GM21528 (cell line): ENCODE measurements at regions not wholly inside any gene's neighbourhood (a gene's known extent, or its start where the extent isn't known, plus 50 kb on each side); places are given as distances from the start of the nearest gene placed in this dataset.
A peak's percentile ranks its signal among the peaks of the same experiment; 100 is the strongest.
"Not testable (repeated sequence)": the region's sequence is repeated elsewhere in the genome, so short reads cannot be mapped to it uniquely, and the experiment has no call there.

ENCODE experiments used
- ATAC-seq: cut with Tn5 transposase; IDR thresholded peaks from one replicate; pipeline ENCODE4 v1.9.1; 2021; ENCODE audit warnings: mild to moderate bottlenecking, moderate library complexity; ENCODE audit not compliant: unreplicated experiment, low FRiP score

DNA sequence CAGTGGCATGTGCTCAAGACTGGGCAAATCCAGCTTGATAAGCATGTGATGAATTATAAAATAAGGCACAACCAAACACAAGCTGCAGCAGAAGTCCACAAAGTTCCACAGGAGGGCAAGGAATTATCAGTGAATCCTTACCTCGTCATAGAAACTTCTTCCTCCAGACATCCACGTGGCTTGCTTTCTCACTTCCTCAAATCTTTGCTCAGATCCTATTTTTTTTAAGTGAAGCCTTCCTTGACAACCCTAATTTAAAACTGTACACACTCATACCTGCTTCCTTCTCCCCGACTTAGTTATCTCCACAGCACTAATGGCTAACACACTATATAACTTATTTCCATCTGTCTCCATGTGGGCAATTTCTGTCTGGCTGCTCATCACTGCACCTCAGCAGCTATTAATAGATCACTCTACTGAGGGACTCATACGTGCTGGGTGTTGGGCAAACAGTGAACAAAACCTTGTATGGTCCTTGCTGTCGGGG lies 320.7 kb downstream of the KLF13 start:
- not testable (repeated sequence) for ATAC-seq

DNA sequence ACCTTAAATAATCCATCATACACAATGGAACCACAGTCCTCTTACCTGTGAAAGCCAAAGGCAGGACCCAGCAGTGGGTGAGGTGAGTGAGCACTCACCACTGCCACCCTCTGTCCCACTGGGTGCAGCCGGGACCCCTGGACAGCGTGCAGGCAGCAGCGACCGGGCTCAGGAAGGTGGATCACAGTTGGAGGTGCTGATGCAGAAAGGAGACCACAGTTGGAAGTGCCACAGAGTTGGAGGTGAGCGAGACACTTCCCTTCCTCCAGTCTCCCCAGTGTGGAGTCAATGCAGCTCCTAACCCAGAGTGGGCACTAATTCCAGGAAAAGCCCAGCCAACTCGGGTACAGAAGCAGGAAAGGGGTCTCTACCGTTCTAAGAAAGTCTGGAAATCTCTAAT lies 323.0 kb downstream of the KLF13 start:
- not testable (repeated sequence) for ATAC-seq

DNA sequence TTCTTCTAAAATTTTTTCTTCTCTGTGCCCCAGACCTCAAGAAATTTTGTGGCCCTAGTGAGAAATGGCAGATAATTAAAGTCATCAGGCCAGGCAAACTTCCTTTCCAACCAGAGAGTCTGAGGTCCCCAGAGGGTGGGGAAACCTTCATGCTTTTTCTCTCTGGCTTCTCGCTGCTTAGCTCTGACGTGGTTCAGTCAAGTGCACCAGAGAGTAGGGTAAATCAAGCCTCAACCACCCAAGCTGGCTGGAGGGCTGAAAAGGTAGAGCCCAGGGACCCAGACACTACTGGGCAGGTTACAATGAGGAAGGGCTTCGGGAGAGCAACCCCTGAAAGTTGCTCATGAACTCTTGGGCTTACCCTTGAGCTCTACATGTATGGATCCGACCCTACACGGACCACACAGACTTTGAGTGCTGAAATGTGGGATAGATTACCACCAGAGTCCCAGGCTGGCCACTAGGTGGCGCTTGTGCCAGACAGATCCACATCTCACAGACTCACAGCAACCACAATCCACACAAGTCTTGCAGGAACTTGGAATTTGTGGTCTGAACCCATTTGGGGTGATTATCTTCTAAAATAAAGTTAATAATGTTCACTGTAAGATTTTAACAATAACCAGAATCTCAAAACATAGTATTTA lies 323.5 kb downstream of the KLF13 start:
- not testable (repeated sequence) for ATAC-seq

DNA sequence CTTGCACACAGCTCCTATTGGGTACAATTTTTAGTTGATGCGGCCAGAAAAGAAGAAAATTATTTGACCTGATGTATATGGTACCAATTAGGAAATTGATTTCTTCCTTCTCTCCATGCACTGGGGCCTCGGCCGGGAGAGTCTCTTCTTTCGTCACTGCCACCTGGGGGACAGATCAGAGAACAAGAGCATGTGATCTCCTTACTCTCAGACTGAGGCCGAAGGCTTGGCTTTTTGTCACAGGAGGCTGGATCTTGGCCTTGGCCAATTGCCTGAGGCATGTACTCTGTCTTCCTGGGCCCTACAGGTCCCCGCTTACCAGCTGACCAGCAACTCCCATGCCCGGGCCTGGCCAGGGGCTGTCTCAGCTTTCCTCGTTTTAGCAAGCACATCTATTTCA lies 330.3 kb downstream of the KLF13 start:
- not testable (repeated sequence) for ATAC-seq

DNA sequence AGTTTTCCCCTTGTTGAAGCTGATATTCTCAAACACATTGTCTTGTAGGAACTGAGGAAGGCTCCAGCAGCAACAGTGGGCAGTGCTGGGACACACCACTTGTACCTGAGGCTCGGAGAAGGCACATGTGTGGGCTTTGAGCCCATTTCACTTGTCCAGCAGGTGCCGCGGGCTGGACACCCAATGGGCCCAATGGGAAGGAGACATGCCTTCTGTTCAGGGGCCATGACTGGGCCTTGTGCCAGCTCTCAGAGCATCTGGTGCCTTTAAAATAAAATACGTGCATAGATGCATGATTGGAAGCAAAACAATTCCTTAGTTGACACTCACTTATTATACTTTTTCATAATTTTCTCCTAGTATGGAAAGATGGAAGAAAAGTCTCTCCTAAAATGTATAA lies 334.2 kb downstream of the KLF13 start:
- no peak for ATAC-seq

DNA sequence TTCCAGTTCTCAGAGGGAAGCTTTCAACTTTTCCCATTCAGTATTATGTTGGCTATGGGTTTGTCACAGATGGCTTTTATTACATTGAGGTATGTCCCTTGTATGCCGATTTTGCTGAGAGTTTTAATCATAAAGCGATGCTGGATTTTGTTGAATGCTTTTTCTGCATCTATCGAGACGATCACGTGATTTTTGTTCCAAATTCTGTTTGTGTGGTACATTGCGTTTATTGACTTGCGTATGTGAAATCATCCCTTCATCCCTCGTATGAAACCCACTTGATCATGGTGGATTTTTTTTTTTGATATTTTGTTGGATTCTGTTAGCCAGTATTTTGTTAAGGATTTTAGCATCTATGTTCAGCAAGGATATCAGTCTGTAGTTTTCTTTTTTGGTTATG lies 339.1 kb downstream of the KLF13 start:
- not testable (repeated sequence) for ATAC-seq

DNA sequence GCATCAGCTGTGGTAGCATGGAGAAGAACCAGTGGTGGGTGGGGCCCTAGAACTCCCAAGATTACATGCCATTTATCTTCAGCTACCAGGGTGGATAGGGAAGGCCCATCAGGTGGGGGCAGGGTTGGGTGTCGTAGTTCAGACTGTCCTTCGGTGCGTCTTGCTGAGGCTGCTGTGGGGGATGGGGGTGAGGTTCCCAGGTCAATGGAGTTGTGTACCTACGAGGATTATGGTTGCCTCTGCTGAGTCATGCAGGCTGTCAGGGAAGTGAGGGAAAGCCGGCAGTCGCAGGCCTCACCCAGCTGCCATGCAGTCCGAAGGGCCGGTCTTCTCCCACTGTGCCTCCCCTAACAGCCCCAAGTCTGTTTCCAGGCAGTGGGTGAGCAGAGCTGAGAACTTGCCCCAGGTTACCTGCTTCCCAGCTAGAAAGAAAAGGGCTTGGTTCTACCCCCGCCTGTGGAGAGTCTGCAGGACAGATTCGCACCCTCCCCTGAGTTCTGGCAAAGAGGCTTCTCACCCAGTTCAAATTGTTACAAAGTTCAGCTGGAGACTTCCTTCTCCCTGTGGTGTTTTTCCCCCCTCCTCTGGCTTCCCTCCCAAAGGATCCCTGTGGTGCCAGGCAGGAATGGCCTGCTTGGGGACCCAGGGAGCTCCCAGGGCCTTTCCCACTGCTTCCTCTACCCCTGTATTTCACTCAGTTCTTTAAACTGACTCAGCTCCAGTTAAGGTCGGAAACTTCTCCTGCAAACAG lies 342.7 kb downstream of the KLF13 start:
- ATAC-seq: not testable (repeated sequence)

DNA sequence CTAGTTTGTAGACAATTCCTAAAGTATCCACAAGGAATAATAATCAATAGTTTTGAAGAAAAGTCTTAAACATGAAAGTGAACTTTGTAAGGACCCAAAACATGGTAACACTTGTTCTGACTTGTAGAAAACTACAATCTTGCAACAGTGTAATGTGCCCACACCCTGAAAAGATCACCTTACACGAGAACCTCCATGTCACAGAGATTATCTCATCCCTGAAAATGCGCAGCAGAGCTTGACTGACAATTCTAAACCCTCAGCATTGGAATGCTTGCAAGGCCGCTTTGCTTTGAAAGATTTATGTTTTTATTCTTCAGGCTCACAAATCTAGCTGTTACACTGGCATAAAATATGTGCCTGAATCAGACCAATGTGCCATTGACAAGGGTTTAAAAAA lies 346.6 kb downstream of the KLF13 start:
- ATAC-seq: not testable (repeated sequence)

DNA sequence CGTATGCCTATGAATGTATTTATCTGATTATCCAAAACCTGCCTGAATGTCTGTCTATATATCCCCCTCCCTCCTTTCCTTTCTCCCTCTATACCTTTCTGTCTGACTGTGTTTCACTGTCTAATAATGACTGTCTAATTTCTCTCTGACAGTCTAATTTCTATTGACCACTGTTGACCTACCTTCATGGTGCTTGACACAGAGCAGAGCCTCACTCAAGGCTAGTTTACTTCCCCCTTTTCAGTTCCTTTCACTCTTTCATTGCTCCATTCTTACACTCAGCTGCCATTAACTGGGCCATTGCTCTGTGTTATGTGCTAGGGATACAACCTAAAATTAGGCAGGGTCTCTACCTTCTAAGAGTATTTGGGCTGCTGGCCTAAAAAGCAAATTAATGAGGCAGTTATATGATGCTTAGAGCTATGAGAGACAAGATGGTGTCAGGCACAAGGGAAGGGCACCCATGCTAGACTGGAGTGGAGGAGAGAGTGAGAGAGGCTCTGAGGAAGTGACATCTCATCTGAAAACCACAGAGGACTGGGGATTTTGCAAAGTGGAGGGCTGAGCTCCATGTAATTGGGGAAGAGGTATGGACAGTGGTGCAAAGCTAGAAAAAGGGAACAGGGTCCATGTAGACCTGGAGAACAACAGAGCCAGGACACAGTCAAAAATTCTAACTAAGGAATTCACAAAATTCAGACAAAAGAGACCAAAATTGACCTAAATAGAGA lies 348.6 kb upstream of the CHRNA7 start:
- not testable (repeated sequence) for ATAC-seq

DNA sequence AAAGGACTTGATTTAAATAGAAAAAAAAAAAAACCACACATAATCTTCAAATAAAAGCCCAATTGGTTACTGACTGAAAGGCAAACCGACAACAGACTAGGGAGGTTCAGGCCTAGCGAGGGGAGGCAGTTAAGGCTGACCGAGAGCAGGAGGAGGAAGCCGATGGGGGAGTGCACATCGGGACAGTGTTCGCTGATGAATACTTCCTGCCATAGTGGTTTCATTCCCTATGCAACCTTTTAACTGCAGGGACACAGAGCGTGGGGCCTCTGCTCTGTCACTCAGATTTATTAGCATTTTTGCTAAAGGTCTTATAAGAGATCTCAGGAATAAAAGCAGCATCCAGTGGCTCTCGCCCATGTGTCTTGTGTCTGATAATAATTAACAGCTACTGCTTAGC lies 343.2 kb upstream of the CHRNA7 start:
- ATAC-seq: not testable (repeated sequence)

DNA sequence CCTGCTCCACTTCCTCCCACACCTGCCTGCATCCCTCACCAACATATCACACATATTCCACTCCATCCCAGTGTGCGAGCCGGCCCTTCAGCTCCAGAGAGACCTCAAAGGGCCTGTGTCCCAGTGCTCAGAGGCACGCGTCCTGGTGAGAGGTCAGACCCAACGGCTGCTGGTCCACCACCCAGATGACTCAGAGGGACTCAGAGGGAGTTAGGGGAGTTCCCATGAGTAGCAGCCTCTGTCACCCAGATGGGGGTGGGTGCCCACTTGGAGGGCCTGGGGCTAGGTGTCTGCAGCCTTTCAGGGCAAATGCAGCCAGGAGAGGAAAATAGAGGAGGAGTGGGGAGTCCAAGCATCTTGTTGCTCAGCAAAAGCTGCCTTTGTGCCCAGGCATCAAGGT lies 333.8 kb upstream of the CHRNA7 start:
- not testable (repeated sequence) for ATAC-seq

DNA sequence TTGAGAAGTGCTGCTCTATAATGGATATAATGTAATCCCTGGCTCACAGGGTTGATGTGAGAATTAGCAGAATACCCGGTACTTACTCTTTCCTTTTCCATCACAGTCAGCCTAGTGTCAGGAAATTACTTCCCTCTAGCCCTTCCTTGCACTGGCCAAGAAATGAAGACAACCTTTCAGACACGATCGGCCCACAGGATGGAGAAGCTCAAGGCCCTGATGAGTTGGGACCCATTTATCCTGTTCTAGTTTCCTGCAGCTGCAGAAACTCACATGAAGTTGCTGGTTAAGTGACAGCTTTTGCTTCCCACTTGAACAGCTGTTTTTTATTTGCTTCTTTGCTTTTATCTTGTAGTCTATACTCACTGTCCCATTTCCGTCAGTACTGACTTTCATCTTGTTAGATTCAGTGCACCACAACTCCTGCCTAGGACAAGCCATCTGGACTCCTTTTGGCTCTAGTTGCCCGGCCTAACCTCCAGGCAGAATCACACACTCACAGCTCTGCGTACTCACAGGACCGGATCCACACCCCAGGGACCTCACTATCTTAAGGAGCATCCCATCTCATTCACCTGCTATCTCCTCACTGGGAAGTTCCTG lies 325.1 kb upstream of the CHRNA7 start:
- not testable (repeated sequence) for ATAC-seq

DNA sequence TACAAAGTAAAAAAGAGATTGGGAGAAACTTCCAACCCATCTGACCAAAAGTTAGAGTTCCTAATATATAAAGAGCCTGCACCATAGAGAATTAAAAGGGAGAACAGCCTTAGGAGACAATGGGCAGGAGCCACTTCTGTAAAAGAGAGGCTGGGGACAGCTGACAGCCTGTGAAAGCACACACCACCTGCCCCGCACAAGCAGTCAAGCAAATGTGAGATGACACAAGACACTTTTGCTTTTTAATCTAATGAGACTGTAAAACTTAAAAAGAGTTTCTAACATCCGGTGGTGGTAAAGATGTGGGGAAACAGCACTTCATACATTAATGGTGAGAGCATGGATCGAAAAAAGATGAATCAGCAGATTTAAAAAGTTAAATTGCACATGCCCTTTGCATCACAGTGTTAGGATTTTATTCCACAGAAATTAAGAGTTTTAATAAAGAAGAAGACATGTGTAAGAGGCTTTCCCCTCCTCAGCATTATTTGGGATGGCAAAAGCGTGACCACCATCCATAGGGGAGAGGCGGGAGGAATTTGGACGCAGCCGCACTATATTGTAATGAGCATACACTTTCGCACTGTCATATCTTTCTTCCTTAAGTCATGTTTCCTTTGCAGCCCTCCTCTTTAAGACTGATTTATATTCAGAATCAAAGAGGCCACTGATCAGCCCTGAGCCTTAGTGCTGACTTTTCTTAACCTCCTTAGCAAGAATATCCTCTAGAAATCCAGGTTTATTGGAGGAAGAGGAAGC lies 322.2 kb upstream of the CHRNA7 start:
- peak; percentile 65 for ATAC-seq

DNA sequence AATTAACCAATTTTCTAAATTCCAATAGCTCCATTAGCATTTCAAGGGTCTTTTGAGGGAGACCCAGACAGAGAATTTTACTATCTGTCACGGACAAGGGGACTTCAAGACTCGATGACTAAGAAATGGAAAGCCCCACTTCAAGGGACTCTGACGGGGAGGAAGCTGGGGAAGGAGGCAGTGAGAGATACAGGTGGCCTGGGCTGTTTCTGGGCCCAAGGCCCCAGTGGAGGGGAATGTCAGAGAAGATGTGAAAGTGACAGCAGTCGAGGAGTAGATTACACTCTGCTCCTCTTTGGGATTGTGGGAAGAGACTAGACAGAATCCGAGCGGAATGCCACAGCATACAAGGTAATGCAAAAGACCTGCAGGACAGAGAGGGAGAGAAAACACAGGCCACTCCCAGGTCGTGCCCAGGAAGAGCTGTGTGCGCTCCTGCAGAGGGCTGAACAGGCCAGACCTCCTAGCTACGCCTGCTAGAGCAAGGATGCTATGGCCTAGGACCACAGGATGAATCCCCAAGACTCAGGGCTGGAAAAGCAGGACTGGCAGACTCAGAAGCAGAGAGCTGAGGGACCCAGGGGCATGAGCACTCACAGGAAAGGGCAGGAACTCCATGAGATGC lies 321.5 kb upstream of the CHRNA7 start:
- peak; percentile 76 for ATAC-seq

DNA sequence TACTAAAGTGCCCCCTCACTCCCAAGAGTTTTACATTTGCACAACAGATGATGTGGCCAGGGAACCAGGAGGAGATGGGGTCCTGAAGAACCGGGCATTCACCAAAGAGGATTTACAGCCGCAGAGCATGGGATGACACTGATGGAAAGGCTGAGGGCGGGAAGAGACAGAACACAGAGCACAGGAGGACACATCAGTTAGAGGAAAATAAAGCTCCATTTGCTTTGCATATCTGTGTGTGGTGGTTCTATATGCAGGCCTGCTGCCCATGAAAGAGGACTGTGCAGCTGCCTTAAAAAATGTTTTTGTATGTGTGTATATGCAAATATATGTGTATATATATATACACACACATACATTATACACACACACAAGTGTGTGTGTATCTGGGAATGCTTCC lies 320.8 kb upstream of the CHRNA7 start:
- not testable (repeated sequence) for ATAC-seq

DNA sequence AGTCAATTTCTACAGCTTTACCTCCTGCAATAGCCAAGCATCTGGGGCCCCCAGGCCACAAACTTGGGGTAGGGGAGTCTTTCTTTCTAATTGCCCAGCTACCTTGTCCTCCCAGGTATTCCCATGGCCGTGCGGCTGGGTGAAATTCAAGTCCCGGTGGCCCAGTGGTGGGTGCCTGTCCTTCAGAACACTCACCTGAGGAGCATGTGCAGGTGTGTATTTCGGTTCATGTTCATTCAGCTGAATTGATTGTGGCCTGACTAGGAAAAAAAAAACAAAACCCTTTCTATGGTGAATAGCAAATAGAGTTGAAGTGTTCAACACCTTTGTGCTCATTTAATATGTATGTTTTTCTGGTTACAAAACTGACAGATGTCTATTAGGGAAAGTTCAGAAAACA lies 319.5 kb upstream of the CHRNA7 start:
- ATAC-seq: not testable (repeated sequence)

DNA sequence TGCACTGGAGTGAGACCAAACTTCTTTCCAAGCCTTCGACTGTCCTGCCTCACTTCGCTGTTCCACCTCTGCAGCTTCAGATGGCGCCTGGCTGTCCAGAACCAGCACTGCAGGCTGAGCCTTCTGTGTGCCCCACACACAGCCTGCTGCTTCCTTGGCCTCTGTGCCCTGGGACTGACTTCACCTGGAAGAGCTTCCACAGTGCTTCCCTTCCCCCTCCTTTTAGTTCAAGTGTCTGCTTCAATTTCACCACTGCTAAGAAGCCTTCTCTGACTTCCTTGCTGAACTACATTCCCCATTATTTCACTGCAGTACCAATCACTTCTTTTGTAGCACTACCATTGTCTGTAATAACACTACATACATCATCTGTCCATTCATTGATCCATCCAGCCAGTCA lies 315.1 kb upstream of the CHRNA7 start:
- ATAC-seq: not testable (repeated sequence)

DNA sequence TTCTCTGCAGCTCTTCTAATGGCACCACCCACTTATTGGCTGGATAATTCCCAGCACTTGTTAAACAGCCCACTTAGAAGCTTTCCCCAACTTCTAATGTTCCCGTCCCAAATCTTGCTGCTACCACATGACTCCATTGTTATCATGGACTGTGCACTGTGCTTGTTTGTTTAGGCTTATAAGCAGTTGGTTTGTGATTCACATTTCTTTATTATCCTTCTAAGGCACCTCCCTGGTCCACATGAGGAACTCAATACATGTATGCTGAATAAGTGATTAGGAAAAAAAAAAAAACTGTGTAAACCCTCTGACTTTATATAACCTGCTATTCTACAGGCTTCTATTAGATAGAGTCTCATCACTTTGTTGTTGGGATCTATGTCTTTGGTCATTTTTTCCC lies 311.7 kb upstream of the CHRNA7 start:
- ATAC-seq: not testable (repeated sequence)

DNA sequence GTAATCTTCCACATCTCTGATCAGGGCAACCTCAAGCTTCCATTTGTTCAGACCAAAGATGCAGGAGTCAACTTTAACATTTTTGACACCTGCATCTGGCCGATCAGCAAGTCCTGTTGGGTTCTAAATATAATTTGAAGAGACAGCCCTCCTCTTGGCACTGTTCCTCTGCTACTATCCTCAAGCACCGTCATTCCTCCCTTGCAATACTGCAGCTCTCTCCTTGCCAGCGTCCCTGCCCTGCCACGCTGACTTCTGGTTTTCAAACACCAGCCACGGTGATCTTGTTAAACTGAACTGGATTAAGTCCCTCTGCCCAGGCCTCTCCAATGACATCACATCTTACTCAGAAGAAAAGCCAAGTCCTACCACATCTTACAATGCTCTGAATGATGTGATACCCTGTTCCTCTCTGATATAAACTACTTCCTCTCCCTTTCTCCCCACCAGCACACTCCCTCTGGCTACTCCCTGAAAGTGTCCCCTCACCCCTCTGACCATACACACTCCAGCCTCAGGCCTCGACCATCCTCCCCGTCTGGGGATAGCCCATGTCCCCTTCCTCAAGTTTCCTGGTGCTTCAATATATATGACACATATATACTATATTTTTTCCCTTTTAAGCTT lies 310.8 kb upstream of the CHRNA7 start:
- not testable (repeated sequence) for ATAC-seq
